Right lobe of liver (tissue), 4 donors: ENCODE measurements at regions not wholly inside any gene's neighbourhood (a gene's known extent, or its start where the extent isn't known, plus 50 kb on each side); places are given as distances from the start of the nearest gene placed in this dataset.

Source experiments
- POLR2A ChIP-seq: fragments of 450-650 bp; IDR thresholded peaks from one replicate; pipeline ENCODE4 v1.6.1; 2017; ENCODE audit warnings: antibody characterized with exemption, mild to moderate bottlenecking
- TF ChIP-seq, protein P1 (sequence below), 4 donors: fragments of 200-600 bp in 3 of 4; fragments of 450-650 bp in 1 of 4; IDR thresholded peaks; one replicate each; pipeline versions ENCODE4 v1.5.1 to v1.8.0; 2016 to 2022; ENCODE audit warnings: antibody characterized with exemption in 4 of 4, mild to moderate bottlenecking in 2 of 4
- donor health status: DM: no; HTN: no; CAD: no.
- donor health status: DM: no; HTN: no; CAD: no.
- donor health status: DM: no; HTN: yes; CAD: no.

GRCh38 chr2:220705678-220706077 lies 866.4 kb downstream of the EPHA4 start:
- TF ChIP-seq, protein P1, sequence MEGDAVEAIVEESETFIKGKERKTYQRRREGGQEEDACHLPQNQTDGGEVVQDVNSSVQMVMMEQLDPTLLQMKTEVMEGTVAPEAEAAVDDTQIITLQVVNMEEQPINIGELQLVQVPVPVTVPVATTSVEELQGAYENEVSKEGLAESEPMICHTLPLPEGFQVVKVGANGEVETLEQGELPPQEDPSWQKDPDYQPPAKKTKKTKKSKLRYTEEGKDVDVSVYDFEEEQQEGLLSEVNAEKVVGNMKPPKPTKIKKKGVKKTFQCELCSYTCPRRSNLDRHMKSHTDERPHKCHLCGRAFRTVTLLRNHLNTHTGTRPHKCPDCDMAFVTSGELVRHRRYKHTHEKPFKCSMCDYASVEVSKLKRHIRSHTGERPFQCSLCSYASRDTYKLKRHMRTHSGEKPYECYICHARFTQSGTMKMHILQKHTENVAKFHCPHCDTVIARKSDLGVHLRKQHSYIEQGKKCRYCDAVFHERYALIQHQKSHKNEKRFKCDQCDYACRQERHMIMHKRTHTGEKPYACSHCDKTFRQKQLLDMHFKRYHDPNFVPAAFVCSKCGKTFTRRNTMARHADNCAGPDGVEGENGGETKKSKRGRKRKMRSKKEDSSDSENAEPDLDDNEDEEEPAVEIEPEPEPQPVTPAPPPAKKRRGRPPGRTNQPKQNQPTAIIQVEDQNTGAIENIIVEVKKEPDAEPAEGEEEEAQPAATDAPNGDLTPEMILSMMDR (IDR thresholded peaks at IDR 0.05): no peak
- TF ChIP-seq POLR2A: no peak
